LNCaP clone FGC (cell line): ENCODE measurements at regions not wholly inside any gene's neighbourhood (a gene's known extent, or its start where the extent isn't known, plus 50 kb on each side); places are given as distances from the start of the nearest gene placed in this dataset.

Source experiments
- DNase-seq: peaks from one replicate; pipeline ENCODE4 v3.0.0-alpha.2; 2011; ENCODE audit warnings: low read depth
- H3K4me3 ChIP-seq: 2 replicates; pipeline ENCODE4 v1.5.1; 2011; ENCODE audit warnings: mild to moderate bottlenecking, low read depth, low read length, control low read depth
- TF ChIP-seq, protein P1 (sequence below): IDR thresholded peaks from 2 replicates; pipeline ENCODE4 v1.5.1; 2012; ENCODE audit warnings: mild to moderate bottlenecking; ENCODE audit not compliant: control insufficient read depth, insufficient read depth; ENCODE audit errors: extremely low read depth

- H3K4me3 ChIP-seq = no peak overlapping the region
- no peak for DNase-seq
Measured at GRCh38 chr2:43052204-43052943, 174.0 kb downstream of the ZFP36L2 start.

DNA sequence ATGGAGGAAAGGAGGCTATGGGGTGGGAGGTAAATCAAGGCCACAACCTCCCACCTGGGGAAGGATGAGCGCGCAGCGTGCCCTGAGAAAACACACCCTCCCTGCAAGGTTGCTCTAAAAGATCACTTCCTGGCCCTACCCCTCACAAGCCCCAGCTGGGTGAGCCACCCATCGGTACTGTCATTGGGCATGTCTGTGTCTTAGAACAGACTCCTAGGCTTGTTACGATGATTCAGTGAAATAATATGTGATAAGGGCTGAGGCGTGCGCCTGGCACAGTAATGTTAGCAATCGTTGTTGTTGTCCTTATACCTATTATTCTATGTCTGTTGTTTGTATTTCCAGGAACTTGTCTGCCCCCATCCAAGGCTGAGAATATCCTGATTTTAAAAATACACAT, 175.1 kb downstream of the ZFP36L2 start:
- DNase-seq = no peak
- TF ChIP-seq, protein P1, sequence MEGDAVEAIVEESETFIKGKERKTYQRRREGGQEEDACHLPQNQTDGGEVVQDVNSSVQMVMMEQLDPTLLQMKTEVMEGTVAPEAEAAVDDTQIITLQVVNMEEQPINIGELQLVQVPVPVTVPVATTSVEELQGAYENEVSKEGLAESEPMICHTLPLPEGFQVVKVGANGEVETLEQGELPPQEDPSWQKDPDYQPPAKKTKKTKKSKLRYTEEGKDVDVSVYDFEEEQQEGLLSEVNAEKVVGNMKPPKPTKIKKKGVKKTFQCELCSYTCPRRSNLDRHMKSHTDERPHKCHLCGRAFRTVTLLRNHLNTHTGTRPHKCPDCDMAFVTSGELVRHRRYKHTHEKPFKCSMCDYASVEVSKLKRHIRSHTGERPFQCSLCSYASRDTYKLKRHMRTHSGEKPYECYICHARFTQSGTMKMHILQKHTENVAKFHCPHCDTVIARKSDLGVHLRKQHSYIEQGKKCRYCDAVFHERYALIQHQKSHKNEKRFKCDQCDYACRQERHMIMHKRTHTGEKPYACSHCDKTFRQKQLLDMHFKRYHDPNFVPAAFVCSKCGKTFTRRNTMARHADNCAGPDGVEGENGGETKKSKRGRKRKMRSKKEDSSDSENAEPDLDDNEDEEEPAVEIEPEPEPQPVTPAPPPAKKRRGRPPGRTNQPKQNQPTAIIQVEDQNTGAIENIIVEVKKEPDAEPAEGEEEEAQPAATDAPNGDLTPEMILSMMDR = no peak
- H3K4me3 ChIP-seq = no peak overlapping the region

More at GRCh38 chr2:43052204-43052943, 174.0 kb downstream of the ZFP36L2 start:
- TF ChIP-seq, protein P1 = no peak

- H3K4me3 ChIP-seq = no peak overlapping the region
- no peak for DNase-seq
- TF ChIP-seq, protein P1 = no peak
Measured at GRCh38 chr2:43050866-43051265, 175.5 kb downstream of the ZFP36L2 start.

DNA sequence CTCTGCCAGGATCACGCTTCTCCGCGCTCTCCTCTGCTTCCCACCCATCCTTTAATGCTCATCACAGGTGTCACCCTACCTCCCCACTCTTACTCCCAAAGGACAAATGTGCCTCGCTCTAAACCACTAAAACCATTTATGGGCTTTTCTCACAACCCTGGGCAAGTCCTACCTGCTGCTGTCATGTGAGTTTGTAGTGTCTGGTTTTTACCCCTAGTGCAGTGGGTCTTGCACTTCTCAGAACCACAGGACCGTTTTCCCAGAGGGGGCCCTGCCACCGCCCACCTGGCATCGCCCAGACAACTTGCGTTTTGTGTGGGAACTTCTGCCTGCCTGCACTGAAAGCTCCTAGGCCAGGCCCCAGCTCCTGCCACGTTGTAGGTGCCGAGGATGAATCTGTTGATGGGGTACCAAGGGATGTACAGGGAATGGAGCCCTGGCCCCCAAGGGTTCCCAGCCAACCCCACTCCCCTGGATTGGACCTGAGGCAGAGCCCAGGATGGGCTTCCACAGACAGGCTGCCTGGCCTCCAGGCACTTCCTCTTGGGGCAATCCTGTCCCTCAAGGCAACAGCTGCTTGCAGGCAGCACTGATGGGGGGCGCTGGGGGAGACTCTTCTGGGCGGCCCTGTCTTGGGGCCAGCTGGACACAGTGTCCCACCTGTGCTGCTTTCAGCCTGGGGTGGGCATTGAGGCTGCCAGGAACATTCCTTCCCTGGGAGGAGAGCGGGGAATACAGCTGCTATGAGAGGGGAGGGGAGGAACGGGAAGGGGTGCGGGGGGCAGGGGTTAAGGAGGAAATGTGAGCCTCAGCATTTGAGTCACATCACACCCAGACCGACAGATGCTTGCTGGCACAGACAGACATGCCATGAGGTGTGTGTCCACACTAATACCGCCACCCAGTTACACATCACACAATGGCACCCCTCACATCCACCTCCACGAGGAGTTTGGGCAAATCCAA, 176.3 kb downstream of the ZFP36L2 start:
- TF ChIP-seq, protein P1 = no peak
- no peak overlapping the region for H3K4me3 ChIP-seq
- DNase-seq = no peak

DNA sequence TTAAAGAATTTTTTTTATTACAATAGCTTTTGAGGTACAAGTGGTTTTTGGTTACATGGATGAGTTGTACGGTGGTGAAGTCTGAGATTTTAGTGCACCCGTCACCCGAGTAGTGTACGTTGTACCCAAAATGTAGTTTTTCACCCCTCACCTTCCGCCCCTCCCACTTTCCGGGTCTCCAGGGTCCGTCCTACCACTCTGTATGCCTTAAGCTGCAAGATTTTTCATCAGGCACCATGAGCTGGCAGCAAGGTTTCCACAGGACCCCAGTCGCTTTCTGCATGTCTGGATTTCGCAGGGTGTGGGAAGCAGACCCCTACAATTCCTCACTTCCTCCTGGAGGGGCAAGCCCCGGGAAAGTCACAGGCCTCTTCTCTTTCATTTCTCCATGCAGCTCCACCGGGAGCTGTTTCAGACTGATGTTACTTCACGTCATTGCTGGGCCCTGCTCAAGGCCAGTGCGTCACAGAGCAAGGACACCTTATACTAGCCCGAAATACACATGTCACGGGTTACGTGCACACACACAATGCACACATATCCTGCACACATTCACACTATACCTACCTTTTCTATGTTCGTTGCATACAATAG, 179.1 kb downstream of the ZFP36L2 start:
- H3K4me3 ChIP-seq = no peak overlapping the region
- DNase-seq = no peak
- TF ChIP-seq, protein P1 = no peak

GRCh38 chr2:43045866-43046265, 180.5 kb downstream of the ZFP36L2 start:
- no peak overlapping the region for H3K4me3 ChIP-seq
- TF ChIP-seq, protein P1 = no peak
- no peak for DNase-seq
